GM04504 (cell line): ENCODE measurements at regions not wholly inside any gene's neighbourhood (a gene's known extent, or its start where the extent isn't known, plus 50 kb on each side); places are given as distances from the start of the nearest gene placed in this dataset.

Experiments used
- DNase-seq: peaks from one replicate; pipeline ENCODE4 v3.0.0-alpha.2; 2012; ENCODE audit warnings: low read depth

GRCh38 chr10:21171936-21172541 is 274.9 kb upstream of the NEBL start:
- no peak for DNase-seq

GRCh38 chr10:21171197-21171935 is 274.3 kb upstream of the NEBL start:
- no peak for DNase-seq

- no peak for DNase-seq
Observed at GRCh38 chr10:21170216-21170615, 273.1 kb upstream of the NEBL start.

- no peak for DNase-seq
Observed at GRCh38 chr10:21169271-21169670, 272.2 kb upstream of the NEBL start.

- no peak for DNase-seq
Observed at GRCh38 chr10:21167288-21168010, 270.3 kb upstream of the NEBL start.

- no peak for DNase-seq
Observed at GRCh38 chr10:21166557-21167287, 269.6 kb upstream of the NEBL start.

GRCh38 chr10:21165489-21165888 is 268.4 kb upstream of the NEBL start:
- no peak for DNase-seq

- no peak for DNase-seq
Observed at GRCh38 chr10:21164687-21165086, 267.6 kb upstream of the NEBL start.

GRCh38 chr10:21162948-21163347 is 265.8 kb upstream of the NEBL start:
- no peak for DNase-seq

- DNase-seq = no peak
Observed at GRCh38 chr10:21161647-21162046, 264.5 kb upstream of the NEBL start.

- no peak for DNase-seq
Observed at GRCh38 chr10:21161090-21161625, 264.0 kb upstream of the NEBL start.

- no peak for DNase-seq
Observed at GRCh38 chr10:21160116-21160515, 263.0 kb upstream of the NEBL start.

GRCh38 chr10:21159669-21160068 is 262.6 kb upstream of the NEBL start:
- DNase-seq = no peak

- DNase-seq = no peak
Observed at GRCh38 chr10:21158301-21158700, 261.2 kb upstream of the NEBL start.

GRCh38 chr10:21157664-21158063 is 260.6 kb upstream of the NEBL start:
- no peak for DNase-seq

GRCh38 chr10:21150166-21150565 is 253.1 kb upstream of the NEBL start:
- DNase-seq = no peak

- no peak for DNase-seq
Observed at GRCh38 chr10:21146436-21146789, 249.3 kb upstream of the NEBL start.

GRCh38 chr10:21145751-21146435 is 248.8 kb upstream of the NEBL start:
- DNase-seq = no peak

GRCh38 chr10:21144047-21144446 is 246.9 kb upstream of the NEBL start:
- DNase-seq = no peak

- no peak for DNase-seq
Observed at GRCh38 chr10:21141946-21142492, 244.9 kb upstream of the NEBL start.

GRCh38 chr10:21138769-21139340 is 241.7 kb upstream of the NEBL start:
- DNase-seq = no peak
